ENCODE measurements at regions not wholly inside any gene's neighbourhood (a gene's known extent, or its start where the extent isn't known, plus 50 kb on each side); places are given as distances from the start of the nearest gene placed in this dataset.

GRCh38 chr3:99467420-99467819, 171.0 kb upstream of the COL8A1 start:
- TF ChIP-seq RB1 (IDR thresholded peaks at IDR 0.05; ENCODE audit: borderline replicate concordance) (no peak), CTCF (IDR thresholded peaks at IDR 0.05 in 2 of 3, conservative IDR thresholded peaks at IDR 0.05 in 1 of 3; ENCODE audit: control insufficient read depth in 2 of 3, extremely low read depth in 1 of 3, insufficient read depth in 1 of 3, low read depth in 3 of 3, low read length in 3 of 3) (no peak), YY1 (IDR thresholded peaks at IDR 0.05; ENCODE audit: low read depth, low read length) (no peak), SP1 (IDR thresholded peaks at IDR 0.05; ENCODE audit: low read depth, low read length) (no peak), CBX3 (IDR thresholded peaks at IDR 0.05; ENCODE audit: borderline replicate concordance, low read depth) (no peak), PRDM15 (CRISPR knock-in tag; IDR thresholded peaks at IDR 0.05) (no peak)
- TF ChIP-seq, protein P1, sequence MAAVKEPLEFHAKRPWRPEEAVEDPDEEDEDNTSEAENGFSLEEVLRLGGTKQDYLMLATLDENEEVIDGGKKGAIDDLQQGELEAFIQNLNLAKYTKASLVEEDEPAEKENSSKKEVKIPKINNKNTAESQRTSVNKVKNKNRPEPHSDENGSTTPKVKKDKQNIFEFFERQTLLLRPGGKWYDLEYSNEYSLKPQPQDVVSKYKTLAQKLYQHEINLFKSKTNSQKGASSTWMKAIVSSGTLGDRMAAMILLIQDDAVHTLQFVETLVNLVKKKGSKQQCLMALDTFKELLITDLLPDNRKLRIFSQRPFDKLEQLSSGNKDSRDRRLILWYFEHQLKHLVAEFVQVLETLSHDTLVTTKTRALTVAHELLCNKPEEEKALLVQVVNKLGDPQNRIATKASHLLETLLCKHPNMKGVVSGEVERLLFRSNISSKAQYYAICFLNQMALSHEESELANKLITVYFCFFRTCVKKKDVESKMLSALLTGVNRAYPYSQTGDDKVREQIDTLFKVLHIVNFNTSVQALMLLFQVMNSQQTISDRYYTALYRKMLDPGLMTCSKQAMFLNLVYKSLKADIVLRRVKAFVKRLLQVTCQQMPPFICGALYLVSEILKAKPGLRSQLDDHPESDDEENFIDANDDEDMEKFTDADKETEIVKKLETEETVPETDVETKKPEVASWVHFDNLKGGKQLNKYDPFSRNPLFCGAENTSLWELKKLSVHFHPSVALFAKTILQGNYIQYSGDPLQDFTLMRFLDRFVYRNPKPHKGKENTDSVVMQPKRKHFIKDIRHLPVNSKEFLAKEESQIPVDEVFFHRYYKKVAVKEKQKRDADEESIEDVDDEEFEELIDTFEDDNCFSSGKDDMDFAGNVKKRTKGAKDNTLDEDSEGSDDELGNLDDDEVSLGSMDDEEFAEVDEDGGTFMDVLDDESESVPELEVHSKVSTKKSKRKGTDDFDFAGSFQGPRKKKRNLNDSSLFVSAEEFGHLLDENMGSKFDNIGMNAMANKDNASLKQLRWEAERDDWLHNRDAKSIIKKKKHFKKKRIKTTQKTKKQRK (IDR thresholded peaks at IDR 0.05; ENCODE audit: low read depth, low read length), result no peak
